ENCODE measurements at regions not wholly inside any gene's neighbourhood (a gene's known extent, or its start where the extent isn't known, plus 50 kb on each side); places are given as distances from the start of the nearest gene placed in this dataset.

DNA sequence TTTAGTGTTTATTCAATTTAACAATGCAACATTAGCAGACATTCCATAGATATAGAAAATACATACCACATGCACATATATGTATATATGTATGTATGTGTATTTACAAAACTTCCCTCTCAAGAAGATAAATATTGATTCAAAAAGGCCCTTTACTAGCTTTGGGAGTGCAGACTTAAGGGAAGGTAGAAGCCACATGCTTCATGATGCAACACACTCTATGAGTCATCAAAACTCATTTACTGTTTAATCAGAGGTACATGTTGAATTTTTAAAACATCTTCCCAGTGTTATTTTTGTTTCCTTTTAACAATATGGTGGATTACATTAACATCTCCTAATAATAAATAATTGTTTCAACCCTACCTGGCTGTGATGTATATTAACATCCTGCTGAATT lies 61.4 kb upstream of the KIRREL1 start:
- no peak for TF ChIP-seq CTCF (conservative IDR thresholded peaks at IDR 0.05; ENCODE audit: low read length)
- no peak for TF ChIP-seq EZH2phosphoT487 (IDR thresholded peaks at IDR 0.05; ENCODE audit: borderline replicate concordance, low read depth, low read length)
